Left forelimb (tissue), 1 donor: ENCODE measurements at regions not wholly inside any gene's neighbourhood (a gene's known extent, or its start where the extent isn't known, plus 50 kb on each side); places are given as distances from the start of the nearest gene placed in this dataset.
"Not testable (repeated sequence)": the region's sequence is repeated elsewhere in the genome, so short reads cannot be mapped to it uniquely, and the experiment has no call there.

ENCODE experiments used
- DNase-seq: peaks from one replicate; pipeline ENCODE4 v3.0.0-alpha.2; 2018; ENCODE audit warnings: low spot score

GRCh38 chr6:68059899-68060298 is 575.2 kb upstream of the ADGRB3 start:
- no peak for DNase-seq

- no peak for DNase-seq
These were observed 575.8 kb upstream of the ADGRB3 start for GRCh38 chr6:68059261-68059660.

- DNase-seq = not testable (repeated sequence)
These were observed 578.5 kb upstream of the ADGRB3 start for GRCh38 chr6:68056596-68056995.

- DNase-seq = no peak
These were observed 580.3 kb upstream of the ADGRB3 start for GRCh38 chr6:68054756-68055155.

- no peak for DNase-seq
These were observed 581.2 kb upstream of the ADGRB3 start for GRCh38 chr6:68053805-68054373.

- no peak for DNase-seq
These were observed 582.8 kb upstream of the ADGRB3 start for GRCh38 chr6:68052234-68052633.

- DNase-seq = no peak
These were observed 585.5 kb upstream of the ADGRB3 start for GRCh38 chr6:68049562-68049961.

- DNase-seq = no peak
These were observed 588.3 kb upstream of the ADGRB3 start for GRCh38 chr6:68046756-68047155.

- no peak for DNase-seq
These were observed 588.8 kb upstream of the ADGRB3 start for GRCh38 chr6:68046302-68046701.

- no peak for DNase-seq
These were observed 589.9 kb upstream of the ADGRB3 start for GRCh38 chr6:68045193-68045592.

- no peak for DNase-seq
These were observed 590.8 kb upstream of the ADGRB3 start for GRCh38 chr6:68044264-68044663.

- DNase-seq = no peak
These were observed 592.0 kb upstream of the ADGRB3 start for GRCh38 chr6:68043122-68043398.

- DNase-seq = no peak
These were observed 592.6 kb upstream of the ADGRB3 start for GRCh38 chr6:68042339-68043121.

GRCh38 chr6:68040780-68041179 is 594.3 kb upstream of the ADGRB3 start:
- DNase-seq = no peak

GRCh38 chr6:68040312-68040778 is 594.7 kb upstream of the ADGRB3 start:
- DNase-seq = no peak

- DNase-seq = no peak
These were observed 595.3 kb upstream of the ADGRB3 start for GRCh38 chr6:68039641-68040311.

GRCh38 chr6:68038815-68039408 is 596.2 kb upstream of the ADGRB3 start:
- no peak for DNase-seq

- DNase-seq = no peak
These were observed 602.9 kb upstream of the ADGRB3 start for GRCh38 chr6:68032217-68032616.

GRCh38 chr6:68031054-68031453 is 604.0 kb upstream of the ADGRB3 start:
- no peak for DNase-seq

GRCh38 chr6:68026483-68026882 is 608.6 kb upstream of the ADGRB3 start:
- no peak for DNase-seq

- DNase-seq = no peak
These were observed 609.3 kb upstream of the ADGRB3 start for GRCh38 chr6:68025764-68026163.

GRCh38 chr6:68024570-68025269 is 610.4 kb upstream of the ADGRB3 start:
- DNase-seq = no peak
